ENCODE measurements at regions not wholly inside any gene's neighbourhood (a gene's known extent, or its start where the extent isn't known, plus 50 kb on each side); places are given as distances from the start of the nearest gene placed in this dataset.

- DNase-seq = no peak
Measured at GRCh38 chr18:77455004-77455403, 205.4 kb downstream of the GALR1 start.

- DNase-seq = no peak
Measured at GRCh38 chr18:77457681-77458080, 208.0 kb downstream of the GALR1 start.

GRCh38 chr18:77461062-77461688, 211.5 kb downstream of the GALR1 start:
- no peak for DNase-seq

- DNase-seq = no peak
Measured at GRCh38 chr18:77464917-77465316, 215.3 kb downstream of the GALR1 start.

- no peak for DNase-seq
Measured at GRCh38 chr18:77466890-77467289, 217.2 kb downstream of the GALR1 start.

GRCh38 chr18:77469131-77469530, 219.5 kb downstream of the GALR1 start:
- no peak for DNase-seq

- DNase-seq = no peak
Measured at GRCh38 chr18:77470569-77471413, 221.1 kb downstream of the GALR1 start.

- DNase-seq = no peak
Measured at GRCh38 chr18:77472509-77472908, 222.9 kb downstream of the GALR1 start.

- DNase-seq = no peak
Measured at GRCh38 chr18:77478646-77479442, 229.2 kb downstream of the GALR1 start.

- DNase-seq = no peak
Measured at GRCh38 chr18:77481541-77481940, 231.9 kb downstream of the GALR1 start.

GRCh38 chr18:77482190-77483085, 232.8 kb downstream of the GALR1 start:
- no peak for DNase-seq

GRCh38 chr18:77486985-77487384, 237.3 kb downstream of the GALR1 start:
- DNase-seq = no peak

GRCh38 chr18:77487951-77488740, 238.5 kb downstream of the GALR1 start:
- DNase-seq = no peak

- no peak for DNase-seq
Measured at GRCh38 chr18:77495079-77495478, 245.4 kb downstream of the GALR1 start.

GRCh38 chr18:77495982-77496690, 246.5 kb downstream of the GALR1 start:
- peak in 1 of 2 donors; percentile 2 for DNase-seq

- DNase-seq = no peak
Measured at GRCh38 chr18:77501266-77501665, 251.6 kb downstream of the GALR1 start.

GRCh38 chr18:77505499-77505898, 255.9 kb downstream of the GALR1 start:
- DNase-seq = no peak

- DNase-seq = no peak
Measured at GRCh38 chr18:77512152-77512551, 262.5 kb downstream of the GALR1 start.

- no peak for DNase-seq
Measured at GRCh38 chr18:77517901-77518300, 268.3 kb downstream of the GALR1 start.

- no peak for DNase-seq
Measured at GRCh38 chr18:77520767-77521166, 271.1 kb downstream of the GALR1 start.

Data from bone marrow (tissue), 2 donors.